ENCODE measurements at regions not wholly inside any gene's neighbourhood (a gene's known extent, or its start where the extent isn't known, plus 50 kb on each side); places are given as distances from the start of the nearest gene placed in this dataset.

GRCh38 chr20:4513720-4514119 lies 172.5 kb upstream of the PRNP start:
- no peaks in the 10 kb centered on the region for H3K27me3 ChIP-seq (replicated peaks in 1 of 2; ENCODE audit: control insufficient read depth in 2 of 2, insufficient read depth in 2 of 2, low read length in 1 of 2)
- ChIA-PET POLR2A (no interaction called here), CTCF (no interaction called here), RAD21 (ENCODE audit: unreplicated experiment) (no interaction called here), SMC1A (ENCODE audit: uncharacterized antibody, unreplicated experiment) (no interaction called here)
- FAIRE-seq (no peak), ATAC-seq (no peak), DNase-seq (ENCODE audit: low read depth, low spot score) (no peak)
- H3K9me3 ChIP-seq (replicated peaks; ENCODE audit: control insufficient read depth, insufficient read depth, low read length): no peaks in the 10 kb centered on the region
- no peaks in the 10 kb centered on the region for H4K20me1 ChIP-seq (ENCODE audit: control insufficient read depth, insufficient read depth)
- H3K4me1 ChIP-seq (ENCODE audit: control insufficient read depth, insufficient read depth, low read length): no peaks in the 10 kb centered on the region
- no peak overlapping the region for H2AFZ ChIP-seq (ENCODE audit: control insufficient read depth, low read depth, low read length)
- no peak overlapping the region for H3K4me3 ChIP-seq
- H3K27ac ChIP-seq (ENCODE audit: control insufficient read depth, insufficient read depth): no peak overlapping the region
- no peak for TF ChIP-seq TCF12 (IDR thresholded peaks at IDR 0.05; ENCODE audit: low read depth, low read length)
- no peak for TF ChIP-seq SMARCA5 (IDR thresholded peaks at IDR 0.05)
- no peak for TF ChIP-seq KAT2A (conservative IDR thresholded peaks at IDR 0.05; ENCODE audit: control insufficient read depth, low read depth, low read length)
- no peak for TF ChIP-seq SUPT20H (IDR thresholded peaks at IDR 0.05; ENCODE audit: borderline replicate concordance, control insufficient read depth, low read depth, low read length)
- TF ChIP-seq RUNX3 (IDR thresholded peaks at IDR 0.05; ENCODE audit: low read length): no peak
- BruUV-seq (replicated peaks): no TSS peak
- no peak overlapping the region for H3K4me2 ChIP-seq (ENCODE audit: control insufficient read depth, insufficient read depth)
- no peaks in the 10 kb centered on the region for H3K36me3 ChIP-seq (ENCODE audit: control insufficient read depth in 2 of 2, insufficient read depth in 2 of 2, low read length in 1 of 2)
- intact Hi-C loops (cut with micrococcal nuclease; ENCODE audit: unreplicated experiment): no loop called here
- H3K9ac ChIP-seq (ENCODE audit: control insufficient read depth, insufficient read depth, low read length): no peak overlapping the region
- H3K79me2 ChIP-seq (ENCODE audit: control insufficient read depth, insufficient read depth, low read length): no peaks in the 10 kb centered on the region
- in situ Hi-C loops (cut with MboI): no loop called here

GRCh38 chr20:4512891-4513550 lies 173.2 kb upstream of the PRNP start:
- no peak for FAIRE-seq
- RAD21 ChIA-PET (ENCODE audit: unreplicated experiment): no interaction called here
- no TSS peak for BruUV-seq (replicated peaks)

More at GRCh38 chr20:4512891-4513550, 173.2 kb upstream of the PRNP start:
- no peak for TF ChIP-seq ZBTB11 (CRISPR knock-in tag; IDR thresholded peaks at IDR 0.05)
- TF ChIP-seq SPI1 (IDR thresholded peaks at IDR 0.05; ENCODE audit: borderline replicate concordance, insufficient read depth, low read depth, low read length): no peak
- TF ChIP-seq JUND (IDR thresholded peaks at IDR 0.05; ENCODE audit: low read depth, low read length): no peak
- no peak for TF ChIP-seq RCOR1 (conservative IDR thresholded peaks at IDR 0.05; ENCODE audit: low read depth, low read length)
- no peak for TF ChIP-seq RELA (IDR thresholded peaks at IDR 0.05; ENCODE audit: borderline replicate concordance, partially characterized antibody)
- TF ChIP-seq CREM (IDR thresholded peaks at IDR 0.05; ENCODE audit: low read depth): no peak
- TF ChIP-seq TCF3 (IDR thresholded peaks at IDR 0.05; ENCODE audit: borderline replicate concordance, insufficient read depth, low read depth, low read length): no peak
- no peak for TF ChIP-seq TCF12 (IDR thresholded peaks at IDR 0.05; ENCODE audit: low read depth, low read length)
- TF ChIP-seq IRF3 (IDR thresholded peaks at IDR 0.05): no peak
- TF ChIP-seq MTA2 (IDR thresholded peaks at IDR 0.05; ENCODE audit: low read depth): no peak
- Histone ChIP-seq H3K79me2 (ENCODE audit: control insufficient read depth, insufficient read depth, low read length) (no peaks in the 10 kb centered on the region), H3K4me3 (no peak overlapping the region), H2AFZ (ENCODE audit: control insufficient read depth, low read depth, low read length) (no peak overlapping the region), H3K36me3 (ENCODE audit: control insufficient read depth in 2 of 2, insufficient read depth in 2 of 2, low read length in 1 of 2) (no peaks in the 10 kb centered on the region), H3K9me3 (replicated peaks; ENCODE audit: control insufficient read depth, insufficient read depth, low read length) (no peaks in the 10 kb centered on the region), H3K27ac (ENCODE audit: control insufficient read depth, insufficient read depth) (no peak overlapping the region), H3K27me3 (replicated peaks in 1 of 2; ENCODE audit: control insufficient read depth in 2 of 2, insufficient read depth in 2 of 2, low read length in 1 of 2) (no peaks in the 10 kb centered on the region), H4K20me1 (ENCODE audit: control insufficient read depth, insufficient read depth) (no peaks in the 10 kb centered on the region), H3K4me1 (ENCODE audit: control insufficient read depth, insufficient read depth, low read length) (no peaks in the 10 kb centered on the region), H3K4me2 (ENCODE audit: control insufficient read depth, insufficient read depth) (no peak overlapping the region), H3K9ac (ENCODE audit: control insufficient read depth, insufficient read depth, low read length) (no peak overlapping the region)
- ATAC-seq: no peak
- POLR2A ChIA-PET: no interaction called here
- 0% methylated on average over 3 of the region's 3 CpGs for WGBS (ENCODE audit: insufficient coverage, insufficient replicate concordance, low lambda C conversion rate, missing lambda C conversion rate)
- in situ Hi-C loops (cut with MboI): no loop called here
- SMC1A ChIA-PET (ENCODE audit: uncharacterized antibody, unreplicated experiment): no interaction called here
- CTCF ChIA-PET: no interaction called here
- intact Hi-C loops (cut with micrococcal nuclease; ENCODE audit: unreplicated experiment): no loop called here
- no peak for DNase-seq (ENCODE audit: low read depth, low spot score)

Data from GM12878 (cell line).